Liver (tissue), 8 donors: ENCODE measurements at regions not wholly inside any gene's neighbourhood (a gene's known extent, or its start where the extent isn't known, plus 50 kb on each side); places are given as distances from the start of the nearest gene placed in this dataset.

Experiments used
- DNase-seq: peaks from one replicate; pipeline ENCODE4 v3.0.0-alpha.2; 2017; ENCODE audit warnings: low spot score
- H3K27ac ChIP-seq, 2 donors: one replicate each; pipeline ENCODE4 v1.7.0; 2013; ENCODE audit warnings: inconsistent platforms in 2 of 2, low read length in 2 of 2, control low read depth in 1 of 2, low read depth in 1 of 2, mild to moderate bottlenecking in 1 of 2
- H3K27me3 ChIP-seq, 4 donors: one replicate each; pipeline versions ENCODE4 v1.6.1 to v1.7.0; 2013; ENCODE audit warnings: low read length in 3 of 4, inconsistent platforms in 1 of 4, mild to moderate bottlenecking in 1 of 4, moderate library complexity in 1 of 4; ENCODE audit not compliant: control insufficient read depth in 4 of 4, insufficient read depth in 4 of 4
- H3K36me3 ChIP-seq, 4 donors: one replicate each; pipeline versions ENCODE4 v1.6.1 to v1.7.0; 2013; ENCODE audit warnings: low read length in 3 of 4, mild to moderate bottlenecking in 3 of 4, low read depth in 1 of 4, moderate library complexity in 1 of 4; ENCODE audit not compliant: control insufficient read depth in 4 of 4, insufficient read depth in 3 of 4
- H3K4me1 ChIP-seq, 4 donors: one replicate each; pipeline versions ENCODE4 v1.6.1 to v1.7.0; 2013; ENCODE audit warnings: low read length in 3 of 4, mild to moderate bottlenecking in 3 of 4, moderate library complexity in 1 of 4; ENCODE audit not compliant: control insufficient read depth in 4 of 4, insufficient read depth in 4 of 4
- H3K4me3 ChIP-seq, 3 donors: one replicate each; pipeline versions ENCODE4 v1.6.1 to v1.7.0; 2013; ENCODE audit warnings: low read length in 3 of 3, control low read depth in 1 of 3, low read depth in 1 of 3, mild to moderate bottlenecking in 1 of 3
- H3K9ac ChIP-seq, 2 donors: one replicate each; pipeline ENCODE4 v1.7.0; 2013; ENCODE audit warnings: low read length in 2 of 2, mild to moderate bottlenecking in 2 of 2, moderate library complexity in 2 of 2, control low read depth in 1 of 2, low read depth in 1 of 2
- H3K9me3 ChIP-seq, 4 donors: one replicate each; pipeline versions ENCODE4 v1.6.1 to v1.7.0; 2013; ENCODE audit warnings: low read length in 3 of 4; ENCODE audit not compliant: control insufficient read depth in 4 of 4
- CTCF ChIP-seq: fragments of 150-350 bp; IDR thresholded peaks from 2 replicates; pipeline ENCODE4 v1.5.1; 2017; ENCODE audit warnings: improper control_type of control experiment, low read depth, low read length; ENCODE audit not compliant: missing input control
- EGR1 ChIP-seq, 2 donors: IDR thresholded peaks; 2 replicates each; pipeline ENCODE4 v1.6.1; 2016 to 2018; ENCODE audit warnings: antibody characterized with exemption in 2 of 2, low read depth in 2 of 2
- FOXA1 ChIP-seq: IDR thresholded peaks from 2 replicates; pipeline ENCODE4 v1.6.1; 2016; ENCODE audit warnings: antibody characterized with exemption
- FOXA2 ChIP-seq: IDR thresholded peaks from 2 replicates; pipeline ENCODE4 v1.6.1; 2016; ENCODE audit warnings: antibody characterized with exemption
- GABPA ChIP-seq, 2 donors: IDR thresholded peaks in 1 of 2; conservative IDR thresholded peaks in 1 of 2; 2 replicates each; pipeline ENCODE4 v1.6.1; 2016; ENCODE audit warnings: antibody characterized with exemption in 2 of 2, mild to moderate bottlenecking in 1 of 2, moderate library complexity in 1 of 2
- MAX ChIP-seq: IDR thresholded peaks from 2 replicates; pipeline ENCODE4 v1.6.1; 2016; ENCODE audit warnings: antibody characterized with exemption
- REST ChIP-seq: IDR thresholded peaks from 2 replicates; pipeline ENCODE4 v1.6.1; 2016; ENCODE audit warnings: antibody characterized with exemption, mild to moderate bottlenecking
- RXRA ChIP-seq, 2 donors: IDR thresholded peaks; 2 replicates each; pipeline ENCODE4 v1.6.1; 2017 to 2018; ENCODE audit warnings: antibody characterized with exemption in 2 of 2, mild to moderate bottlenecking in 1 of 2
- SP1 ChIP-seq: IDR thresholded peaks from 2 replicates; pipeline ENCODE4 v1.6.1; 2018; ENCODE audit warnings: antibody characterized with exemption, mild to moderate bottlenecking
- TAF1 ChIP-seq: conservative IDR thresholded peaks from 2 replicates; pipeline ENCODE4 v1.6.1; 2016; ENCODE audit warnings: antibody characterized with exemption, mild to moderate bottlenecking
- ZBTB33 ChIP-seq: IDR thresholded peaks from 2 replicates; pipeline ENCODE4 v1.6.1; 2016; ENCODE audit warnings: antibody characterized with exemption
- WGBS: extraction: QIAGEN DNeasy Blood & Tissue Kit; methylation state at CpG from one replicate; pipeline ENCODE4 v1.1.7; 2013; 5-methylcytosine and 5-hydroxymethylcytosine counted together
- donor health status: healthy.
- donor health status: healthy.
- donor health status: healthy.
- donor health status: healthy.
- donor health status: healthy.

GRCh38 chr18:53850902-53851301 lies 373.6 kb downstream of the MBD2 start (continued):
- no peak for TF ChIP-seq GABPA (IDR thresholded peaks at IDR 0.05 in 1 of 2, conservative IDR thresholded peaks at IDR 0.05 in 1 of 2)
- TF ChIP-seq CTCF = no peak

GRCh38 chr18:53843763-53844162 lies 380.7 kb downstream of the MBD2 start:
- Histone ChIP-seq H3K36me3 (no peaks in the 10 kb centered on the region), H3K27ac (no peak overlapping the region), H3K9me3 (no peaks in the 10 kb centered on the region), H3K9ac (no peak overlapping the region), H3K4me1 (no peaks in the 10 kb centered on the region), H3K27me3 (no peaks in the 10 kb centered on the region), H3K4me3 (no peak overlapping the region)
- no peak for TF ChIP-seq RXRA (IDR thresholded peaks at IDR 0.05)
- TF ChIP-seq REST = no peak
- TF ChIP-seq FOXA1 = no peak
- WGBS = 59% methylated on average over 1 of the region's 1 CpG
- no peak for DNase-seq

GRCh38 chr18:53843113-53843760 lies 381.2 kb downstream of the MBD2 start:
- TF ChIP-seq FOXA2 = no peak
- TF ChIP-seq EGR1 (IDR thresholded peaks at IDR 0.05; ENCODE audit: low read depth in 2 of 2) = no peak
- TF ChIP-seq GABPA (IDR thresholded peaks at IDR 0.05 in 1 of 2, conservative IDR thresholded peaks at IDR 0.05 in 1 of 2) = no peak
- TF ChIP-seq MAX = no peak
- no peak for TF ChIP-seq CTCF
- TF ChIP-seq TAF1 = no peak
- no peak for TF ChIP-seq ZBTB33
- no peak for TF ChIP-seq SP1
- TF ChIP-seq REST = no peak
- 81% methylated on average over 5 of the region's 5 CpGs for WGBS
- DNase-seq = no peak

More at GRCh38 chr18:53843113-53843760, 381.2 kb downstream of the MBD2 start:
- no peak overlapping the region for H3K27ac ChIP-seq
- H3K9me3 ChIP-seq = no peaks in the 10 kb centered on the region
- no peak overlapping the region for H3K9ac ChIP-seq
- no peaks in the 10 kb centered on the region for H3K36me3 ChIP-seq
- no peaks in the 10 kb centered on the region for H3K4me1 ChIP-seq
- H3K27me3 ChIP-seq = no peaks in the 10 kb centered on the region
- no peak overlapping the region for H3K4me3 ChIP-seq
